ENCODE measurements at regions not wholly inside any gene's neighbourhood (a gene's known extent, or its start where the extent isn't known, plus 50 kb on each side); places are given as distances from the start of the nearest gene placed in this dataset.

- TF ChIP-seq SUZ12 (IDR thresholded peaks at IDR 0.05): no peak
- no peak for TF ChIP-seq TARDBP (IDR thresholded peaks at IDR 0.05)
- TF ChIP-seq, protein P1, sequence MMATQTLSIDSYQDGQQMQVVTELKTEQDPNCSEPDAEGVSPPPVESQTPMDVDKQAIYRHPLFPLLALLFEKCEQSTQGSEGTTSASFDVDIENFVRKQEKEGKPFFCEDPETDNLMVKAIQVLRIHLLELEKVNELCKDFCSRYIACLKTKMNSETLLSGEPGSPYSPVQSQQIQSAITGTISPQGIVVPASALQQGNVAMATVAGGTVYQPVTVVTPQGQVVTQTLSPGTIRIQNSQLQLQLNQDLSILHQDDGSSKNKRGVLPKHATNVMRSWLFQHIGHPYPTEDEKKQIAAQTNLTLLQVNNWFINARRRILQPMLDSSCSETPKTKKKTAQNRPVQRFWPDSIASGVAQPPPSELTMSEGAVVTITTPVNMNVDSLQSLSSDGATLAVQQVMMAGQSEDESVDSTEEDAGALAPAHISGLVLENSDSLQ (IDR thresholded peaks at IDR 0.05): no peak
- no peak for TF ChIP-seq HDGF (IDR thresholded peaks at IDR 0.05; ENCODE audit: borderline replicate concordance)
- TF ChIP-seq BHLHE40 (IDR thresholded peaks at IDR 0.05; ENCODE audit: borderline replicate concordance): no peak
- no peak for TF ChIP-seq SP1 (IDR thresholded peaks at IDR 0.05)
- TF ChIP-seq FOXA1 (IDR thresholded peaks at IDR 0.05): no peak
- TF ChIP-seq CTBP1 (IDR thresholded peaks at IDR 0.05; ENCODE audit: borderline replicate concordance): no peak
- TF ChIP-seq LEF1 (IDR thresholded peaks at IDR 0.05; ENCODE audit: borderline replicate concordance): no peak
- no peak for TF ChIP-seq FOXK2 (IDR thresholded peaks at IDR 0.05)
- TF ChIP-seq ZNF384 (IDR thresholded peaks at IDR 0.05): no peak
Measured at GRCh38 chr16:75942351-75942750, 216.1 kb upstream of the CPHXL start.

Data from HEK293T (cell line).